Astrocyte (in vitro differentiated cells and primary cell): ENCODE measurements at regions not wholly inside any gene's neighbourhood (a gene's known extent, or its start where the extent isn't known, plus 50 kb on each side); places are given as distances from the start of the nearest gene placed in this dataset.

ENCODE experiments used
- DNase-seq: peaks from one replicate; pipeline ENCODE4 v3.0.0-alpha.2; 2010; ENCODE audit warnings: low read depth
- FAIRE-seq: peaks from 2 replicates; lab custom pipeline; 2011; peaks lifted over from hg19 to GRCh38; lab: Jason Lieb, UNC
- H2AFZ ChIP-seq: 2 replicates; pipeline ENCODE4 v1.6.0; 2012; ENCODE audit warnings: low read depth, low read length, inconsistent platforms
- H3K27ac ChIP-seq: 2 replicates; pipeline ENCODE4 v1.5.1; 2011; ENCODE audit warnings: low read depth, low read length, inconsistent platforms
- H3K27me3 ChIP-seq: 2 replicates; pipeline ENCODE4 v1.6.0; 2011; ENCODE audit warnings: low read length, inconsistent platforms; ENCODE audit not compliant: insufficient read depth
- H3K36me3 ChIP-seq: 2 replicates; pipeline ENCODE4 v1.5.1; 2011; ENCODE audit warnings: low read length, inconsistent platforms; ENCODE audit not compliant: insufficient read depth
- H3K4me1 ChIP-seq: 2 replicates; pipeline ENCODE4 v1.5.1; 2011; ENCODE audit warnings: low read length, inconsistent platforms; ENCODE audit not compliant: insufficient read depth
- H3K4me2 ChIP-seq: 2 replicates; pipeline ENCODE4 v1.6.0; 2012; ENCODE audit warnings: low read length, inconsistent platforms
- H3K4me3 ChIP-seq: 2 replicates; pipeline ENCODE4 v1.5.1; 2011; ENCODE audit warnings: low read depth, mild to moderate bottlenecking, low read length, inconsistent platforms; ENCODE audit not compliant: insufficient read depth
- H3K79me2 ChIP-seq: 2 replicates; pipeline ENCODE4 v1.6.0; 2012; ENCODE audit warnings: mild to moderate bottlenecking, low read length, inconsistent platforms; ENCODE audit not compliant: insufficient read depth
- H3K9ac ChIP-seq: 2 replicates; pipeline ENCODE4 v1.6.0; 2012; ENCODE audit warnings: mild to moderate bottlenecking, low read length, inconsistent platforms
- H3K9me3 ChIP-seq: 2 replicates; pipeline ENCODE4 v1.5.1; 2012; ENCODE audit warnings: low read depth, mild to moderate bottlenecking, low read length, inconsistent platforms; ENCODE audit not compliant: insufficient read depth
- H4K20me1 ChIP-seq: 2 replicates; pipeline ENCODE4 v1.6.0; 2012; ENCODE audit warnings: low read length, inconsistent platforms; ENCODE audit not compliant: insufficient read depth
- H3K27ac Mint-ChIP-seq: one replicate; pipeline ENCODE4 v1.8.0; 2021; ENCODE audit warnings: mild to moderate bottlenecking, mixed read lengths; ENCODE audit not compliant: unreplicated experiment
- H3K27me3 Mint-ChIP-seq: one replicate; pipeline ENCODE4 v1.8.0; 2021; ENCODE audit warnings: low read depth, mixed read lengths; ENCODE audit not compliant: unreplicated experiment
- H3K36me3 Mint-ChIP-seq: one replicate; pipeline ENCODE4 v1.8.0; 2021; ENCODE audit warnings: low read depth, mixed read lengths; ENCODE audit not compliant: unreplicated experiment
- H3K4me1 Mint-ChIP-seq: one replicate; pipeline ENCODE4 v1.8.0; 2021; ENCODE audit warnings: low read depth, mixed read lengths; ENCODE audit not compliant: unreplicated experiment
- H3K4me3 Mint-ChIP-seq: one replicate; pipeline ENCODE4 v1.8.0; 2021; ENCODE audit warnings: mild to moderate bottlenecking, moderate library complexity, mixed read lengths; ENCODE audit not compliant: unreplicated experiment
- H3K9me3 Mint-ChIP-seq: one replicate; pipeline ENCODE4 v1.8.0; 2021; ENCODE audit warnings: mild to moderate bottlenecking, mixed read lengths; ENCODE audit not compliant: unreplicated experiment
- CTCF ChIP-seq: IDR thresholded peaks from 2 replicates; pipeline ENCODE4 v1.5.1; 2011; ENCODE audit warnings: low read depth, mild to moderate bottlenecking, inconsistent platforms, low read length, moderate library complexity; ENCODE audit not compliant: insufficient read depth
- EZH2 ChIP-seq: IDR thresholded peaks from 2 replicates; pipeline ENCODE4 v1.6.1; 2012; ENCODE audit warnings: mild to moderate bottlenecking, low read length, inconsistent platforms; ENCODE audit not compliant: insufficient read depth

- DNase-seq (no peak), FAIRE-seq (no peak)
- H3K4me1 ChIP-seq, result no peaks in the 10 kb centered on the region
- H3K36me3 Mint-ChIP-seq, result no peaks in the 10 kb centered on the region
- H3K4me2 ChIP-seq, result no peak overlapping the region
- H3K9me3 ChIP-seq, result no peaks in the 10 kb centered on the region
- H4K20me1 ChIP-seq, result no peaks in the 10 kb centered on the region
- H3K9me3 Mint-ChIP-seq, result no peaks in the 10 kb centered on the region
- H3K27ac ChIP-seq, result no peak overlapping the region
- H3K36me3 ChIP-seq, result no peaks in the 10 kb centered on the region
- H3K27me3 ChIP-seq, result no peaks in the 10 kb centered on the region
- H3K27ac Mint-ChIP-seq, result no peak overlapping the region
- H3K79me2 ChIP-seq, result no peaks in the 10 kb centered on the region
- H3K4me3 ChIP-seq, result no peak overlapping the region
- no peak for TF ChIP-seq CTCF
- TF ChIP-seq EZH2, result no peak
- H3K4me3 Mint-ChIP-seq, result no peak overlapping the region
- H3K9ac ChIP-seq, result no peak overlapping the region
- H2AFZ ChIP-seq, result no peak overlapping the region
- H3K4me1 Mint-ChIP-seq, result peaks cover 15% of the 10 kb centered on the region
- peaks cover 10% of the 10 kb centered on the region for H3K27me3 Mint-ChIP-seq
These were observed 123.8 kb downstream of the TM9SF2 start for GRCh38 chr13:99624936-99625540.

GRCh38 chr13:99620806-99621205, 119.5 kb downstream of the TM9SF2 start:
- H3K4me1 Mint-ChIP-seq, result no peaks in the 10 kb centered on the region
- peaks cover 10% of the 10 kb centered on the region for H3K27me3 Mint-ChIP-seq

More at GRCh38 chr13:99620806-99621205, 119.5 kb downstream of the TM9SF2 start:
- H3K36me3 ChIP-seq, result no peaks in the 10 kb centered on the region
- no peaks in the 10 kb centered on the region for H3K27me3 ChIP-seq
- H3K4me3 ChIP-seq, result no peak overlapping the region
- FAIRE-seq (no peak), DNase-seq (no peak)
- no peaks in the 10 kb centered on the region for H3K9me3 ChIP-seq
- no peaks in the 10 kb centered on the region for H3K79me2 ChIP-seq
- no peak overlapping the region for H3K27ac ChIP-seq
- H3K27ac Mint-ChIP-seq, result no peak overlapping the region
- H3K4me3 Mint-ChIP-seq, result no peak overlapping the region
- H3K4me1 ChIP-seq, result no peaks in the 10 kb centered on the region
- no peak overlapping the region for H2AFZ ChIP-seq
- no peaks in the 10 kb centered on the region for H3K36me3 Mint-ChIP-seq
- no peaks in the 10 kb centered on the region for H4K20me1 ChIP-seq
- no peaks in the 10 kb centered on the region for H3K9me3 Mint-ChIP-seq
- TF ChIP-seq CTCF (no peak), EZH2 (no peak)
- H3K4me2 ChIP-seq, result no peak overlapping the region
- H3K9ac ChIP-seq, result no peak overlapping the region
